GM23338 (cell line): ENCODE measurements at regions not wholly inside any gene's neighbourhood (a gene's known extent, or its start where the extent isn't known, plus 50 kb on each side); places are given as distances from the start of the nearest gene placed in this dataset.

ENCODE experiments used
- CREB1 ChIP-seq: fragments of 250-450 bp; sonication (Bioruptor Pico); IDR thresholded peaks from 2 replicates; pipeline ENCODE4 v1.5.0; 2020; ENCODE audit warnings: low read depth, mild to moderate bottlenecking, moderate library complexity
- EZH2 ChIP-seq: fragments of 200-600 bp; sonication (generic); IDR thresholded peaks from one replicate; pipeline ENCODE4 v1.8.0; 2017; ENCODE audit warnings: antibody characterized with exemption, mild to moderate bottlenecking, low read depth; ENCODE audit not compliant: unreplicated experiment
- EZH2phosphoT487 ChIP-seq: fragments of 200-600 bp; sonication (generic); IDR thresholded peaks from one replicate; pipeline ENCODE4 v1.8.1; 2018; ENCODE audit warnings: antibody characterized with exemption; ENCODE audit not compliant: unreplicated experiment
- POLR2AphosphoS5 ChIP-seq: IDR thresholded peaks from 2 replicates; pipeline ENCODE4 v1.6.1; 2016; ENCODE audit warnings: antibody characterized with exemption, low read depth
- ZNF114 ChIP-seq: fragments of 250-450 bp; sonication (Bioruptor Pico); IDR thresholded peaks from 2 replicates; pipeline ENCODE4 v1.5.0; 2020; ENCODE audit warnings: mild to moderate bottlenecking, moderate library complexity
- TF ChIP-seq, protein P1 (sequence below), 2 experiments: fragments of 200-600 bp in 1 of 2; sonication (generic) in 1 of 2; conservative IDR thresholded peaks; 2 replicates each; pipeline versions ENCODE4 v1.5.1 to v1.6.1; 2016 to 2017; ENCODE audit warnings: antibody characterized with exemption in 2 of 2, low read depth in 2 of 2, mild to moderate bottlenecking in 2 of 2, moderate library complexity in 1 of 2
- TF ChIP-seq, protein P2 (sequence below): IDR thresholded peaks from 2 replicates; pipeline ENCODE4 v1.6.1; 2016; ENCODE audit warnings: antibody characterized with exemption

GRCh38 chr12:65647074-65647473, 177.2 kb upstream of the HMGA2 start:
- TF ChIP-seq, protein P1, sequence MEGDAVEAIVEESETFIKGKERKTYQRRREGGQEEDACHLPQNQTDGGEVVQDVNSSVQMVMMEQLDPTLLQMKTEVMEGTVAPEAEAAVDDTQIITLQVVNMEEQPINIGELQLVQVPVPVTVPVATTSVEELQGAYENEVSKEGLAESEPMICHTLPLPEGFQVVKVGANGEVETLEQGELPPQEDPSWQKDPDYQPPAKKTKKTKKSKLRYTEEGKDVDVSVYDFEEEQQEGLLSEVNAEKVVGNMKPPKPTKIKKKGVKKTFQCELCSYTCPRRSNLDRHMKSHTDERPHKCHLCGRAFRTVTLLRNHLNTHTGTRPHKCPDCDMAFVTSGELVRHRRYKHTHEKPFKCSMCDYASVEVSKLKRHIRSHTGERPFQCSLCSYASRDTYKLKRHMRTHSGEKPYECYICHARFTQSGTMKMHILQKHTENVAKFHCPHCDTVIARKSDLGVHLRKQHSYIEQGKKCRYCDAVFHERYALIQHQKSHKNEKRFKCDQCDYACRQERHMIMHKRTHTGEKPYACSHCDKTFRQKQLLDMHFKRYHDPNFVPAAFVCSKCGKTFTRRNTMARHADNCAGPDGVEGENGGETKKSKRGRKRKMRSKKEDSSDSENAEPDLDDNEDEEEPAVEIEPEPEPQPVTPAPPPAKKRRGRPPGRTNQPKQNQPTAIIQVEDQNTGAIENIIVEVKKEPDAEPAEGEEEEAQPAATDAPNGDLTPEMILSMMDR (conservative IDR thresholded peaks at IDR 0.05; ENCODE audit: low read depth in 2 of 2) = no peak
- TF ChIP-seq EZH2phosphoT487 (no peak), EZH2 (no peak), CREB1 (CRISPR knock-in tag) (no peak), ZNF114 (CRISPR knock-in tag) (no peak), POLR2AphosphoS5 (no peak)
- TF ChIP-seq, protein P2, sequence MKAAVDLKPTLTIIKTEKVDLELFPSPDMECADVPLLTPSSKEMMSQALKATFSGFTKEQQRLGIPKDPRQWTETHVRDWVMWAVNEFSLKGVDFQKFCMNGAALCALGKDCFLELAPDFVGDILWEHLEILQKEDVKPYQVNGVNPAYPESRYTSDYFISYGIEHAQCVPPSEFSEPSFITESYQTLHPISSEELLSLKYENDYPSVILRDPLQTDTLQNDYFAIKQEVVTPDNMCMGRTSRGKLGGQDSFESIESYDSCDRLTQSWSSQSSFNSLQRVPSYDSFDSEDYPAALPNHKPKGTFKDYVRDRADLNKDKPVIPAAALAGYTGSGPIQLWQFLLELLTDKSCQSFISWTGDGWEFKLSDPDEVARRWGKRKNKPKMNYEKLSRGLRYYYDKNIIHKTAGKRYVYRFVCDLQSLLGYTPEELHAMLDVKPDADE = no peak
